HCT116 (cell line): ENCODE measurements at regions not wholly inside any gene's neighbourhood (a gene's known extent, or its start where the extent isn't known, plus 50 kb on each side); places are given as distances from the start of the nearest gene placed in this dataset.

Experiments
- YY1 ChIP-seq: IDR thresholded peaks from 2 replicates; pipeline ENCODE4 v1.6.1; 2011; ENCODE audit warnings: low read length, low read depth, moderate library complexity, mild to moderate bottlenecking; ENCODE audit not compliant: insufficient replicate concordance; ENCODE audit errors: extremely low read depth
- ZNF274 ChIP-seq: fragments of 200-500 bp; sonication (Bioruptor generic); IDR thresholded peaks from 2 replicates; pipeline ENCODE4 v1.6.1; 2014; ENCODE audit warnings: mild to moderate bottlenecking, low read depth, low read length, inconsistent platforms
- TF ChIP-seq, protein P1 (sequence below), 3 experiments: fragments of 200-600 bp in 1 of 3; sonication (generic) in 1 of 3; IDR thresholded peaks in 2 of 3; conservative IDR thresholded peaks in 1 of 3; 2 replicates each; pipeline ENCODE4 v1.5.1; 2012 to 2017; ENCODE audit warnings: low read depth in 2 of 3, low read length in 2 of 3, antibody characterized with exemption in 1 of 3, borderline replicate concordance in 1 of 3, control low read depth in 1 of 3, mild to moderate bottlenecking in 1 of 3, mixed read lengths in 1 of 3, mixed run types in 1 of 3, moderate library complexity in 1 of 3; ENCODE audit not compliant: insufficient read depth in 1 of 3
- TF ChIP-seq, protein P2 (sequence below): IDR thresholded peaks from 2 replicates; pipeline ENCODE4 v1.6.1; 2012

DNA sequence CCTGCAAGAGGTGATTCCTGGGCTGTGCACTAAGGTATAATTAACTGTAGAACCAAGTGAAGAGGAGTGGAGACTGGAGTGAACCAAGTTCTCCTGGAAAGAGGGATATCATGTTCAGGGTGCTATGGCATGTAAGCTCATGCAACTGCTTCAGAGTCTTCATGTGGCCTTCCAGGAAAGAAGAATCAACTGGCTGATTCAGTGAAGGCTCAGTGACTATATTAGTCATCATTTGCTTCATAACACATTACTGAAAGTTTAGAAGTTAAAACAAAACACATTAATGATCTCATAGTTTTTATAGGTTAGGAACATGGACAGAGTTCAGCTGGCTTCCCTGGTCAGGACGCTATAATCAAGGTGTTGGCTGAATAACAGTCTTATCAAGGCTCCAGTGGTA is 1200.8 kb upstream of the GYPC start:
- TF ChIP-seq, protein P1, sequence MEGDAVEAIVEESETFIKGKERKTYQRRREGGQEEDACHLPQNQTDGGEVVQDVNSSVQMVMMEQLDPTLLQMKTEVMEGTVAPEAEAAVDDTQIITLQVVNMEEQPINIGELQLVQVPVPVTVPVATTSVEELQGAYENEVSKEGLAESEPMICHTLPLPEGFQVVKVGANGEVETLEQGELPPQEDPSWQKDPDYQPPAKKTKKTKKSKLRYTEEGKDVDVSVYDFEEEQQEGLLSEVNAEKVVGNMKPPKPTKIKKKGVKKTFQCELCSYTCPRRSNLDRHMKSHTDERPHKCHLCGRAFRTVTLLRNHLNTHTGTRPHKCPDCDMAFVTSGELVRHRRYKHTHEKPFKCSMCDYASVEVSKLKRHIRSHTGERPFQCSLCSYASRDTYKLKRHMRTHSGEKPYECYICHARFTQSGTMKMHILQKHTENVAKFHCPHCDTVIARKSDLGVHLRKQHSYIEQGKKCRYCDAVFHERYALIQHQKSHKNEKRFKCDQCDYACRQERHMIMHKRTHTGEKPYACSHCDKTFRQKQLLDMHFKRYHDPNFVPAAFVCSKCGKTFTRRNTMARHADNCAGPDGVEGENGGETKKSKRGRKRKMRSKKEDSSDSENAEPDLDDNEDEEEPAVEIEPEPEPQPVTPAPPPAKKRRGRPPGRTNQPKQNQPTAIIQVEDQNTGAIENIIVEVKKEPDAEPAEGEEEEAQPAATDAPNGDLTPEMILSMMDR (IDR thresholded peaks at IDR 0.05 in 2 of 3, conservative IDR thresholded peaks at IDR 0.05 in 1 of 3; ENCODE audit: borderline replicate concordance in 1 of 3, insufficient read depth in 1 of 3, low read depth in 2 of 3, low read length in 2 of 3) = no peak
- TF ChIP-seq, protein P2, sequence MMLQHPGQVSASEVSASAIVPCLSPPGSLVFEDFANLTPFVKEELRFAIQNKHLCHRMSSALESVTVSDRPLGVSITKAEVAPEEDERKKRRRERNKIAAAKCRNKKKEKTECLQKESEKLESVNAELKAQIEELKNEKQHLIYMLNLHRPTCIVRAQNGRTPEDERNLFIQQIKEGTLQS = no peak
- TF ChIP-seq ZNF274 = no peak
- no peak for TF ChIP-seq YY1
